ENCODE measurements at regions not wholly inside any gene's neighbourhood (a gene's known extent, or its start where the extent isn't known, plus 50 kb on each side); places are given as distances from the start of the nearest gene placed in this dataset.

- Histone ChIP-seq H3K9me3 (ENCODE audit: control insufficient read depth in 2 of 2, low read length in 2 of 2) (no peaks in the 10 kb centered on the region), H3K27ac (ENCODE audit: low read length) (no peak overlapping the region), H3K9ac (ENCODE audit: low read length in 2 of 2) (no peak overlapping the region), H3K27me3 (ENCODE audit: control insufficient read depth in 1 of 2, insufficient read depth in 2 of 2, low read length in 2 of 2) (no peaks in the 10 kb centered on the region), H3K36me3 (ENCODE audit: control insufficient read depth in 2 of 2, insufficient read depth in 2 of 2, low read length in 2 of 2) (no peaks in the 10 kb centered on the region), H3K4me1 (ENCODE audit: control insufficient read depth, insufficient read depth, low read length) (no peaks in the 10 kb centered on the region), H3K4me3 (ENCODE audit: low read length in 2 of 2) (no peak overlapping the region)
These were observed 182.5 kb downstream of the BAMBI start for GRCh38 chr10:28859791-28860190.

- H3K4me1 ChIP-seq (ENCODE audit: control insufficient read depth, insufficient read depth, low read length), result no peaks in the 10 kb centered on the region
- H3K9me3 ChIP-seq (ENCODE audit: control insufficient read depth in 2 of 2, low read length in 2 of 2), result no peaks in the 10 kb centered on the region
- no peak overlapping the region for H3K9ac ChIP-seq (ENCODE audit: low read length in 2 of 2)
- H3K27ac ChIP-seq (ENCODE audit: low read length), result no peak overlapping the region
- H3K4me3 ChIP-seq (ENCODE audit: low read length in 2 of 2), result no peak overlapping the region
- no peaks in the 10 kb centered on the region for H3K36me3 ChIP-seq (ENCODE audit: control insufficient read depth in 2 of 2, insufficient read depth in 2 of 2, low read length in 2 of 2)
- H3K27me3 ChIP-seq (ENCODE audit: control insufficient read depth in 1 of 2, insufficient read depth in 2 of 2, low read length in 2 of 2), result no peaks in the 10 kb centered on the region
These were observed 184.9 kb downstream of the BAMBI start for GRCh38 chr10:28862219-28862618.

GRCh38 chr10:28869606-28870201 is 192.4 kb downstream of the BAMBI start:
- Histone ChIP-seq H3K36me3 (ENCODE audit: control insufficient read depth in 2 of 2, insufficient read depth in 2 of 2, low read length in 2 of 2) (no peaks in the 10 kb centered on the region), H3K27ac (ENCODE audit: low read length) (no peak overlapping the region), H3K27me3 (ENCODE audit: control insufficient read depth in 1 of 2, insufficient read depth in 2 of 2, low read length in 2 of 2) (no peaks in the 10 kb centered on the region), H3K4me3 (ENCODE audit: low read length in 2 of 2) (no peak overlapping the region), H3K4me1 (ENCODE audit: control insufficient read depth, insufficient read depth, low read length) (no peaks in the 10 kb centered on the region), H3K9ac (ENCODE audit: low read length in 2 of 2) (no peak overlapping the region), H3K9me3 (ENCODE audit: control insufficient read depth in 2 of 2, low read length in 2 of 2) (no peaks in the 10 kb centered on the region)

GRCh38 chr10:28871665-28872064 is 194.3 kb downstream of the BAMBI start:
- Histone ChIP-seq H3K36me3 (ENCODE audit: control insufficient read depth in 2 of 2, insufficient read depth in 2 of 2, low read length in 2 of 2) (no peaks in the 10 kb centered on the region), H3K27me3 (ENCODE audit: control insufficient read depth in 1 of 2, insufficient read depth in 2 of 2, low read length in 2 of 2) (no peaks in the 10 kb centered on the region), H3K4me1 (ENCODE audit: control insufficient read depth, insufficient read depth, low read length) (peaks cover 7% of the 10 kb centered on the region), H3K27ac (ENCODE audit: low read length) (no peak overlapping the region), H3K9me3 (ENCODE audit: control insufficient read depth in 2 of 2, low read length in 2 of 2) (no peaks in the 10 kb centered on the region), H3K4me3 (ENCODE audit: low read length in 2 of 2) (no peak overlapping the region), H3K9ac (ENCODE audit: low read length in 2 of 2) (no peak overlapping the region)

GRCh38 chr10:28872587-28873165 is 195.4 kb downstream of the BAMBI start:
- H3K27me3 ChIP-seq (ENCODE audit: control insufficient read depth in 1 of 2, insufficient read depth in 2 of 2, low read length in 2 of 2), result no peaks in the 10 kb centered on the region
- no peak overlapping the region for H3K4me3 ChIP-seq (ENCODE audit: low read length in 2 of 2)
- H3K4me1 ChIP-seq (ENCODE audit: control insufficient read depth, insufficient read depth, low read length), result peaks cover 7% of the 10 kb centered on the region
- no peaks in the 10 kb centered on the region for H3K9me3 ChIP-seq (ENCODE audit: control insufficient read depth in 2 of 2, low read length in 2 of 2)
- no peak overlapping the region for H3K27ac ChIP-seq (ENCODE audit: low read length)
- no peaks in the 10 kb centered on the region for H3K36me3 ChIP-seq (ENCODE audit: control insufficient read depth in 2 of 2, insufficient read depth in 2 of 2, low read length in 2 of 2)
- H3K9ac ChIP-seq (ENCODE audit: low read length in 2 of 2), result no peak overlapping the region

GRCh38 chr10:28873540-28873939 is 196.2 kb downstream of the BAMBI start:
- Histone ChIP-seq H3K9me3 (ENCODE audit: control insufficient read depth in 2 of 2, low read length in 2 of 2) (no peaks in the 10 kb centered on the region), H3K4me3 (ENCODE audit: low read length in 2 of 2) (no peak overlapping the region), H3K27ac (ENCODE audit: low read length) (no peak overlapping the region), H3K27me3 (ENCODE audit: control insufficient read depth in 1 of 2, insufficient read depth in 2 of 2, low read length in 2 of 2) (no peaks in the 10 kb centered on the region), H3K4me1 (ENCODE audit: control insufficient read depth, insufficient read depth, low read length) (peaks cover 7% of the 10 kb centered on the region), H3K9ac (ENCODE audit: low read length in 2 of 2) (no peak overlapping the region), H3K36me3 (ENCODE audit: control insufficient read depth in 2 of 2, insufficient read depth in 2 of 2, low read length in 2 of 2) (no peaks in the 10 kb centered on the region)

- H3K27me3 ChIP-seq (ENCODE audit: control insufficient read depth in 1 of 2, insufficient read depth in 2 of 2, low read length in 2 of 2), result no peaks in the 10 kb centered on the region
- no peaks in the 10 kb centered on the region for H3K36me3 ChIP-seq (ENCODE audit: control insufficient read depth in 2 of 2, insufficient read depth in 2 of 2, low read length in 2 of 2)
- no peaks in the 10 kb centered on the region for H3K9me3 ChIP-seq (ENCODE audit: control insufficient read depth in 2 of 2, low read length in 2 of 2)
- no peak overlapping the region for H3K4me3 ChIP-seq (ENCODE audit: low read length in 2 of 2)
- peaks cover 7% of the 10 kb centered on the region for H3K4me1 ChIP-seq (ENCODE audit: control insufficient read depth, insufficient read depth, low read length)
- H3K27ac ChIP-seq (ENCODE audit: low read length), result no peak overlapping the region
- no peak overlapping the region for H3K9ac ChIP-seq (ENCODE audit: low read length in 2 of 2)
These were observed 196.9 kb downstream of the BAMBI start for GRCh38 chr10:28874210-28874609.

GRCh38 chr10:28875549-28876081 is 198.3 kb downstream of the BAMBI start:
- Histone ChIP-seq H3K9me3 (ENCODE audit: control insufficient read depth in 2 of 2, low read length in 2 of 2) (no peaks in the 10 kb centered on the region), H3K4me1 (ENCODE audit: control insufficient read depth, insufficient read depth, low read length) (peaks cover 15% of the 10 kb centered on the region), H3K4me3 (ENCODE audit: low read length in 2 of 2) (peak overlapping the region in 1 of 2 donors; percentile 22), H3K27me3 (ENCODE audit: control insufficient read depth in 1 of 2, insufficient read depth in 2 of 2, low read length in 2 of 2) (no peaks in the 10 kb centered on the region), H3K36me3 (ENCODE audit: control insufficient read depth in 2 of 2, insufficient read depth in 2 of 2, low read length in 2 of 2) (no peaks in the 10 kb centered on the region), H3K9ac (ENCODE audit: low read length in 2 of 2) (no peak overlapping the region), H3K27ac (ENCODE audit: low read length) (no peak overlapping the region)

- H3K9ac ChIP-seq (ENCODE audit: low read length in 2 of 2), result no peak overlapping the region
- no peaks in the 10 kb centered on the region for H3K27me3 ChIP-seq (ENCODE audit: control insufficient read depth in 1 of 2, insufficient read depth in 2 of 2, low read length in 2 of 2)
- no peaks in the 10 kb centered on the region for H3K36me3 ChIP-seq (ENCODE audit: control insufficient read depth in 2 of 2, insufficient read depth in 2 of 2, low read length in 2 of 2)
- no peak overlapping the region for H3K4me3 ChIP-seq (ENCODE audit: low read length in 2 of 2)
- no peak overlapping the region for H3K27ac ChIP-seq (ENCODE audit: low read length)
- peaks cover 15% of the 10 kb centered on the region for H3K4me1 ChIP-seq (ENCODE audit: control insufficient read depth, insufficient read depth, low read length)
- no peaks in the 10 kb centered on the region for H3K9me3 ChIP-seq (ENCODE audit: control insufficient read depth in 2 of 2, low read length in 2 of 2)
These were observed 201.1 kb downstream of the BAMBI start for GRCh38 chr10:28878236-28878970.

GRCh38 chr10:28879246-28879645 is 201.9 kb downstream of the BAMBI start:
- Histone ChIP-seq H3K4me3 (ENCODE audit: low read length in 2 of 2) (no peak overlapping the region), H3K4me1 (ENCODE audit: control insufficient read depth, insufficient read depth, low read length) (peaks cover 15% of the 10 kb centered on the region), H3K36me3 (ENCODE audit: control insufficient read depth in 2 of 2, insufficient read depth in 2 of 2, low read length in 2 of 2) (no peaks in the 10 kb centered on the region), H3K9me3 (ENCODE audit: control insufficient read depth in 2 of 2, low read length in 2 of 2) (no peaks in the 10 kb centered on the region), H3K27me3 (ENCODE audit: control insufficient read depth in 1 of 2, insufficient read depth in 2 of 2, low read length in 2 of 2) (no peaks in the 10 kb centered on the region), H3K9ac (ENCODE audit: low read length in 2 of 2) (no peak overlapping the region), H3K27ac (ENCODE audit: low read length) (no peak overlapping the region)
